ENCODE measurements at regions not wholly inside any gene's neighbourhood (a gene's known extent, or its start where the extent isn't known, plus 50 kb on each side); places are given as distances from the start of the nearest gene placed in this dataset.

GRCh38 chr2:15050483-15050882 lies 418.0 kb downstream of the LRATD1 start:
- no peak for TF ChIP-seq CTCF (conservative IDR thresholded peaks at IDR 0.05 in 1 of 2, IDR thresholded peaks at IDR 0.05 in 1 of 2; ENCODE audit: low read depth in 1 of 2, low read length in 2 of 2)
- TF ChIP-seq EZH2 (IDR thresholded peaks at IDR 0.05; ENCODE audit: low read length, missing control alignments): no peak
